ENCODE measurements at regions not wholly inside any gene's neighbourhood (a gene's known extent, or its start where the extent isn't known, plus 50 kb on each side); places are given as distances from the start of the nearest gene placed in this dataset.

DNA sequence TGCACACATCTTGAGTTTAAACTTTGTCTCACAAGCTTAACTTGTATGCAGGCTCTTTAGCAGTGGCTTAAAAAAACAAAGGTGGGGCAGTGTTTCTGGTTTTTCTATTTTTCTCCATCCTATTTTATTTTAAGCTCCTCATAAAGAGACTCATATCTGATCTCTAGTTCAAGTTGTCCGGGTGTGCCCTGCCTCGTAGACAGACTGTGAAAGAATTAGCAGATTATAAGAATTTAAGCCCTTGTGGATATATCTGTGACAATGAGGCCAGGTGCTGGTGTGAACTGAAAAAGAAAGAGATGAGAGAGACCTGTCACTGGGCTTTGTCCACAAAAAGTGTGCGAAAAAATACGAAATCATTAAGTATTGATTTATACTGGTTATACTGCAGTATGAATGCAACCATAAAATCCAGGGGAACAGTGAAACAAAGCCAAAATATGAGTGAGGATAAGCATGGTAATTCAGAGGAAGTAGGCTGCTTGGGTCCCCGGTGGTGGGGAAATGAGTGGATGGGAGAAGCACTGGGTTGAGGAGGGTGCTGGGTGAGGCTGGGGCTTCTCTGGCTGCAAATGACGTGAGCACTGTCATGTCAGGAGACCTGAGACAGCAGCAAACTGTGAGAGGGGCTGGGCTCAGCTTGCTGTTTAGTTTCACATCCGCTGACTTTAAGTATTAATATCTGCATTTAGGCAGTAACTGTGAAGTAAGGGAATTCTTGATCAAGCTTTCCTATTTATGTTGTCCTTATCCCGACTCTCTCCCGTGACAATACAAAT is 179.7 kb upstream of the ANKRD55 start:
- FAIRE-seq: no peak
- WGBS (ENCODE audit: low lambda C conversion rate): 82% methylated on average over 9 of the region's 9 CpGs
- Histone ChIP-seq H3K27me3 (ENCODE audit: control insufficient read depth in 1 of 2, insufficient read depth in 2 of 2, low read length in 2 of 2) (no peaks in the 10 kb centered on the region), H2AFZ (ENCODE audit: low read length) (no peak overlapping the region), H3K4me2 (ENCODE audit: low read depth, low read length) (no peak overlapping the region), H3K4me1 (ENCODE audit: insufficient read depth, low read length) (no peaks in the 10 kb centered on the region), H3K9me3 (ENCODE audit: low read length) (no peaks in the 10 kb centered on the region), H3K4me3 (replicated peaks in 1 of 3; ENCODE audit: insufficient read depth in 1 of 3, low read depth in 2 of 3, low read length in 3 of 3) (no peak overlapping the region), H3K9ac (ENCODE audit: insufficient read depth, low read depth, low read length) (no peak overlapping the region), H3K36me3 (replicated peaks in 1 of 2; ENCODE audit: control insufficient read depth in 1 of 2, insufficient read depth in 2 of 2, low read length in 2 of 2) (no peaks in the 10 kb centered on the region), H3K27ac (ENCODE audit: extremely low read length, insufficient read depth, low read length) (no peak overlapping the region), H3K79me2 (ENCODE audit: insufficient read depth, low read length) (no peaks in the 10 kb centered on the region), H4K20me1 (ENCODE audit: insufficient read depth, low read length) (no peaks in the 10 kb centered on the region)
- in situ Hi-C loops (cut with HindIII; ENCODE audit: extremely low pct_ligation_motif_present, low pct_unique_long_range_greater_than_20kb) (no loop called here), intact Hi-C loops (cut with micrococcal nuclease; ENCODE audit: unreplicated experiment) (no loop called here)
- ATAC-seq: no peak
- CTCF ChIA-PET (ENCODE audit: low intra/inter-chr PET ratio, low total read pairs): no interaction called here
- POLR2A ChIA-PET: interaction anchor here (1.1 kb wide), 1 partner anchor 67 kb away, joined by 4 read pairs; no protein-coding TSS in a partner anchor
- BruUV-seq (replicated peaks): no TSS peak
- DNase-seq (ENCODE audit: low spot score): no peak
- TF ChIP-seq RBM22 (optimal IDR thresholded peaks at IDR 0.05; ENCODE audit: low read length) (no peak), MAFK (conservative IDR thresholded peaks at IDR 0.05 in 1 of 2, IDR thresholded peaks at IDR 0.05 in 1 of 2; ENCODE audit: low read length in 2 of 2) (no peak), KDM1A (CRISPR knock-in tag; IDR thresholded peaks at IDR 0.05) (no peak), KMT2A (CRISPR knock-in tag; IDR thresholded peaks at IDR 0.05) (no peak), RBFOX2 (IDR thresholded peaks at IDR 0.05; ENCODE audit: low read depth, low read length) (no peak), ZNF619 (CRISPR knock-in tag; IDR thresholded peaks at IDR 0.05) (no peak), ZNF552 (CRISPR knock-in tag; IDR thresholded peaks at IDR 0.05; ENCODE audit: borderline replicate concordance) (no peak), ZNF720 (CRISPR knock-in tag; IDR thresholded peaks at IDR 0.05) (no peak), JUN (CRISPR knock-in tag; IDR thresholded peaks at IDR 0.05) (no peak), ISL2 (CRISPR knock-in tag; IDR thresholded peaks at IDR 0.05) (no peak)
- TF ChIP-seq, protein P1, sequence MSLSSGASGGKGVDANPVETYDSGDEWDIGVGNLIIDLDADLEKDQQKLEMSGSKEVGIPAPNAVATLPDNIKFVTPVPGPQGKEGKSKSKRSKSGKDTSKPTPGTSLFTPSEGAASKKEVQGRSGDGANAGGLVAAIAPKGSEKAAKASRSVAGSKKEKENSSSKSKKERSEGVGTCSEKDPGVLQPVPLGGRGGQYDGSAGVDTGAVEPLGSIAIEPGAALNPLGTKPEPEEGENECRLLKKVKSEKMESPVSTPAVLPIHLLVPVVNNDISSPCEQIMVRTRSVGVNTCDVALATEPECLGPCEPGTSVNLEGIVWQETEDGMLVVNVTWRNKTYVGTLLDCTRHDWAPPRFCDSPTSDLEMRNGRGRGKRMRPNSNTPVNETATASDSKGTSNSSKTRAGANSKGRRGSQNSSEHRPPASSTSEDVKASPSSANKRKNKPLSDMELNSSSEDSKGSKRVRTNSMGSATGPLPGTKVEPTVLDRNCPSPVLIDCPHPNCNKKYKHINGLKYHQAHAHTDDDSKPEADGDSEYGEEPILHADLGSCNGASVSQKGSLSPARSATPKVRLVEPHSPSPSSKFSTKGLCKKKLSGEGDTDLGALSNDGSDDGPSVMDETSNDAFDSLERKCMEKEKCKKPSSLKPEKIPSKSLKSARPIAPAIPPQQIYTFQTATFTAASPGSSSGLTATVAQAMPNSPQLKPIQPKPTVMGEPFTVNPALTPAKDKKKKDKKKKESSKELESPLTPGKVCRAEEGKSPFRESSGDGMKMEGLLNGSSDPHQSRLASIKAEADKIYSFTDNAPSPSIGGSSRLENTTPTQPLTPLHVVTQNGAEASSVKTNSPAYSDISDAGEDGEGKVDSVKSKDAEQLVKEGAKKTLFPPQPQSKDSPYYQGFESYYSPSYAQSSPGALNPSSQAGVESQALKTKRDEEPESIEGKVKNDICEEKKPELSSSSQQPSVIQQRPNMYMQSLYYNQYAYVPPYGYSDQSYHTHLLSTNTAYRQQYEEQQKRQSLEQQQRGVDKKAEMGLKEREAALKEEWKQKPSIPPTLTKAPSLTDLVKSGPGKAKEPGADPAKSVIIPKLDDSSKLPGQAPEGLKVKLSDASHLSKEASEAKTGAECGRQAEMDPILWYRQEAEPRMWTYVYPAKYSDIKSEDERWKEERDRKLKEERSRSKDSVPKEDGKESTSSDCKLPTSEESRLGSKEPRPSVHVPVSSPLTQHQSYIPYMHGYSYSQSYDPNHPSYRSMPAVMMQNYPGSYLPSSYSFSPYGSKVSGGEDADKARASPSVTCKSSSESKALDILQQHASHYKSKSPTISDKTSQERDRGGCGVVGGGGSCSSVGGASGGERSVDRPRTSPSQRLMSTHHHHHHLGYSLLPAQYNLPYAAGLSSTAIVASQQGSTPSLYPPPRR (CRISPR knock-in tag; IDR thresholded peaks at IDR 0.05; ENCODE audit: borderline replicate concordance): no peak
- TF ChIP-seq, protein P2, sequence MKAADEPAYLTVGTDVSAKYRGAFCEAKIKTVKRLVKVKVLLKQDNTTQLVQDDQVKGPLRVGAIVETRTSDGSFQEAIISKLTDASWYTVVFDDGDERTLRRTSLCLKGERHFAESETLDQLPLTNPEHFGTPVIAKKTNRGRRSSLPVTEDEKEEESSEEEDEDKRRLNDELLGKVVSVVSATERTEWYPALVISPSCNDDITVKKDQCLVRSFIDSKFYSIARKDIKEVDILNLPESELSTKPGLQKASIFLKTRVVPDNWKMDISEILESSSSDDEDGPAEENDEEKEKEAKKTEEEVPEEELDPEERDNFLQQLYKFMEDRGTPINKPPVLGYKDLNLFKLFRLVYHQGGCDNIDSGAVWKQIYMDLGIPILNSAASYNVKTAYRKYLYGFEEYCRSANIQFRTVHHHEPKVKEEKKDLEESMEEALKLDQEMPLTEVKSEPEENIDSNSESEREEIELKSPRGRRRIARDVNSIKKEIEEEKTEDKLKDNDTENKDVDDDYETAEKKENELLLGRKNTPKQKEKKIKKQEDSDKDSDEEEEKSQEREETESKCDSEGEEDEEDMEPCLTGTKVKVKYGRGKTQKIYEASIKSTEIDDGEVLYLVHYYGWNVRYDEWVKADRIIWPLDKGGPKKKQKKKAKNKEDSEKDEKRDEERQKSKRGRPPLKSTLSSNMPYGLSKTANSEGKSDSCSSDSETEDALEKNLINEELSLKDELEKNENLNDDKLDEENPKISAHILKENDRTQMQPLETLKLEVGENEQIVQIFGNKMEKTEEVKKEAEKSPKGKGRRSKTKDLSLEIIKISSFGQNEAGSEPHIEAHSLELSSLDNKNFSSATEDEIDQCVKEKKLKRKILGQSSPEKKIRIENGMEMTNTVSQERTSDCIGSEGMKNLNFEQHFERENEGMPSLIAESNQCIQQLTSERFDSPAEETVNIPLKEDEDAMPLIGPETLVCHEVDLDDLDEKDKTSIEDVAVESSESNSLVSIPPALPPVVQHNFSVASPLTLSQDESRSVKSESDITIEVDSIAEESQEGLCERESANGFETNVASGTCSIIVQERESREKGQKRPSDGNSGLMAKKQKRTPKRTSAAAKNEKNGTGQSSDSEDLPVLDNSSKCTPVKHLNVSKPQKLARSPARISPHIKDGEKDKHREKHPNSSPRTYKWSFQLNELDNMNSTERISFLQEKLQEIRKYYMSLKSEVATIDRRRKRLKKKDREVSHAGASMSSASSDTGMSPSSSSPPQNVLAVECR (CRISPR knock-in tag; IDR thresholded peaks at IDR 0.05; ENCODE audit: borderline replicate concordance): no peak
- TF ChIP-seq, protein P3, sequence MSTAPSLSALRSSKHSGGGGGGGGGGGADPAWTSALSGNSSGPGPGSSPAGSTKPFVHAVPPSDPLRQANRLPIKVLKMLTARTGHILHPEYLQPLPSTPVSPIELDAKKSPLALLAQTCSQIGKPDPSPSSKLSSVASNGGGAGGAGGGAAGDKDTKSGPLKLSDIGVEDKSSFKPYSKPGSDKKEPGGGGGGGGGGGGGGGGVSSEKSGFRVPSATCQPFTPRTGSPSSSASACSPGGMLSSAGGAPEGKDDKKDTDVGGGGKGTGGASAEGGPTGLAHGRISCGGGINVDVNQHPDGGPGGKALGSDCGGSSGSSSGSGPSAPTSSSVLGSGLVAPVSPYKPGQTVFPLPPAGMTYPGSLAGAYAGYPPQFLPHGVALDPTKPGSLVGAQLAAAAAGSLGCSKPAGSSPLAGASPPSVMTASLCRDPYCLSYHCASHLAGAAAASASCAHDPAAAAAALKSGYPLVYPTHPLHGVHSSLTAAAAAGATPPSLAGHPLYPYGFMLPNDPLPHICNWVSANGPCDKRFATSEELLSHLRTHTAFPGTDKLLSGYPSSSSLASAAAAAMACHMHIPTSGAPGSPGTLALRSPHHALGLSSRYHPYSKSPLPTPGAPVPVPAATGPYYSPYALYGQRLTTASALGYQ (CRISPR knock-in tag; IDR thresholded peaks at IDR 0.05): no peak

All from HepG2 (cell line).